Esophagus muscularis mucosa (tissue), 4 donors: ENCODE measurements at regions not wholly inside any gene's neighbourhood (a gene's known extent, or its start where the extent isn't known, plus 50 kb on each side); places are given as distances from the start of the nearest gene placed in this dataset.

Experiments
- DNase-seq: peaks from one replicate; pipeline ENCODE4 v3.0.0-alpha.2; 2017; ENCODE audit errors: extremely low spot score
- H3K27ac ChIP-seq, 4 donors: fragments of 200-600 bp; sonication (generic); replicated peaks in 1 of 4; 1 replicate in 3 of 4; 2 replicates in 1 of 4; pipeline ENCODE4 v1.5.1; 2016 to 2019; ENCODE audit warnings: mild to moderate bottlenecking in 1 of 4
- H3K27me3 ChIP-seq, 4 donors: fragments of 200-600 bp; sonication (generic); one replicate each; pipeline versions ENCODE4 v1.5.1 to v1.6.0; 2016 to 2019
- H3K36me3 ChIP-seq, 4 donors: fragments of 200-600 bp; sonication (generic); one replicate each; pipeline ENCODE4 v1.5.1; 2016 to 2019
- H3K4me1 ChIP-seq, 4 donors: fragments of 200-600 bp; sonication (generic); one replicate each; pipeline ENCODE4 v1.5.1; 2016 to 2019
- H3K4me3 ChIP-seq, 4 donors: fragments of 200-600 bp; sonication (generic); 1 replicate in 2 of 4; 2 replicates in 2 of 4; pipeline ENCODE4 v1.5.1; 2016 to 2019; ENCODE audit warnings: mild to moderate bottlenecking in 4 of 4, moderate library complexity in 1 of 4
- H3K9me3 ChIP-seq, 4 donors: fragments of 200-600 bp; sonication (generic); 1 replicate in 3 of 4; 2 replicates in 1 of 4; pipeline ENCODE4 v1.5.1; 2016 to 2019
- EP300 ChIP-seq: sonication (generic); formaldehyde crosslinking; IDR thresholded peaks from one replicate; pipeline ENCODE4 v1.6.1; 2017; ENCODE audit warnings: antibody characterized with exemption
- POLR2A ChIP-seq: fragments of 450-650 bp; IDR thresholded peaks from one replicate; pipeline ENCODE4 v1.6.1; 2017; ENCODE audit warnings: antibody characterized with exemption, moderate library complexity, mild to moderate bottlenecking, low read depth
- POLR2AphosphoS5 ChIP-seq, 2 donors: sonication (generic); formaldehyde crosslinking; IDR thresholded peaks; one replicate each; pipeline ENCODE4 v1.6.1; 2017; ENCODE audit warnings: antibody characterized with exemption in 2 of 2
- WGBS: methylation state at CpG from one replicate; pipeline ENCODE4 v1.1.5; 2018; 5-methylcytosine and 5-hydroxymethylcytosine counted together
- intact Hi-C: fragments of 100-400 bp; cut with DNase I; formaldehyde crosslinking; loops from one replicate; pipeline ENCODE4 v1.15.1; 2023
- TF ChIP-seq, protein P1 (sequence below), 3 experiments: fragments of 200-600 bp in 2 of 3; fragments of 450-650 bp in 1 of 3; sonication (generic) in 2 of 3; IDR thresholded peaks; one replicate each; pipeline ENCODE4 v1.5.1; 2017 to 2019; ENCODE audit warnings: antibody characterized with exemption in 3 of 3, mild to moderate bottlenecking in 2 of 3, moderate library complexity in 1 of 3

DNA sequence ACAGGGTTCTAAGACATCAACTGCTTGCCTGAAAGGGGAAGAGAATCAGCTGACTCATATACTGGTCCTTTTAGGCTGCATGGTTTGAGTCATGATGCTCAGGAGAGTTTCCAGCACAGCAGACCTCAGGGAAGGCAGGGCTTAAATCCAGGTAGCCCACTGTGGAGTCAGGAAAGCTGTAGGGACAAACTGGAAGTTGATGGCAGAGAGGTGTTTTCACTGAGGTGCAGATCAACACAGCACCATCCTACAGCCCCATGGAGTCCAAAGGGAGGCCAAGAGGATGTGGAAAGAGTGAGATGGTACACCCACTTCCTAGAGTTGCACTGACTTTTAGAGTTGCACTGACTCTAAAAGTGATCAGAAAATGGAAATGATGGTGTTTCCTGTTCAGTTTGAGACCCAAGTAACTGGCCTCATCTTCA, 252.4 kb upstream of the DUSP10 start:
- no peaks in the 10 kb centered on the region for H3K9me3 ChIP-seq
- no peaks in the 10 kb centered on the region for H3K36me3 ChIP-seq
- no peaks in the 10 kb centered on the region for H3K27me3 ChIP-seq
- intact Hi-C loops: no loop called here
- peak; percentile 50 for DNase-seq
- H3K4me3 ChIP-seq: no peak overlapping the region
- TF ChIP-seq, protein P1, sequence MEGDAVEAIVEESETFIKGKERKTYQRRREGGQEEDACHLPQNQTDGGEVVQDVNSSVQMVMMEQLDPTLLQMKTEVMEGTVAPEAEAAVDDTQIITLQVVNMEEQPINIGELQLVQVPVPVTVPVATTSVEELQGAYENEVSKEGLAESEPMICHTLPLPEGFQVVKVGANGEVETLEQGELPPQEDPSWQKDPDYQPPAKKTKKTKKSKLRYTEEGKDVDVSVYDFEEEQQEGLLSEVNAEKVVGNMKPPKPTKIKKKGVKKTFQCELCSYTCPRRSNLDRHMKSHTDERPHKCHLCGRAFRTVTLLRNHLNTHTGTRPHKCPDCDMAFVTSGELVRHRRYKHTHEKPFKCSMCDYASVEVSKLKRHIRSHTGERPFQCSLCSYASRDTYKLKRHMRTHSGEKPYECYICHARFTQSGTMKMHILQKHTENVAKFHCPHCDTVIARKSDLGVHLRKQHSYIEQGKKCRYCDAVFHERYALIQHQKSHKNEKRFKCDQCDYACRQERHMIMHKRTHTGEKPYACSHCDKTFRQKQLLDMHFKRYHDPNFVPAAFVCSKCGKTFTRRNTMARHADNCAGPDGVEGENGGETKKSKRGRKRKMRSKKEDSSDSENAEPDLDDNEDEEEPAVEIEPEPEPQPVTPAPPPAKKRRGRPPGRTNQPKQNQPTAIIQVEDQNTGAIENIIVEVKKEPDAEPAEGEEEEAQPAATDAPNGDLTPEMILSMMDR (IDR thresholded peaks at IDR 0.05): no peak
- TF ChIP-seq POLR2A (no peak), EP300 (no peak), POLR2AphosphoS5 (IDR thresholded peaks at IDR 0.05) (no peak)
- H3K4me1 ChIP-seq: peaks cover 0 to 7% (median 4%) of the 10 kb centered on the region in 4 donors
- H3K27ac ChIP-seq: no peak overlapping the region

DNA sequence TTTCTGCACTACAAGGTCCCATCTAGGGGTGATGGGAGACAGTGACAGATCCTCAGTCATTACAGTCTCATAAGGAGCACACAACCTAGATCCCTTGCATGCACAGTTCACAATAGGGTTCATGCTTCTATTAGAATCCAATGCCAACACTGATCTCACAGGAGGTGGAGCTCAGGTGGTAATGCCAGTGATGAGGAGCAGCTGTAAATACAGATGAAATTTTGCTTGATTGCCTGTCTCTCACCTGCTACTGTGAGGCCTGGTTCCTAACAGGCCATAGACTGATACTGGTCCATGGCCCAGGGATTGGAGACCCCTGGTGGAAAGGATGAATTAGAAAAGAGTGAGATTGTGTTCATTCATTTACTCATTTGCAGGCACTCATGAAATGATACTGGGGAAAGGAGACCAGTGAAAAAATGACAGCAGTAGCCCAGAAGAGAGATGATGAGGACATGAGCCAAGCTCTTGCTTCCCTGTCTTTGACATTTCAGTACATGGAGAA, 251.6 kb upstream of the DUSP10 start:
- TF ChIP-seq, protein P1 (IDR thresholded peaks at IDR 0.05): no peak
- no peak for TF ChIP-seq POLR2AphosphoS5 (IDR thresholded peaks at IDR 0.05)
- TF ChIP-seq POLR2A: no peak
- TF ChIP-seq EP300: no peak
- DNase-seq: peak; percentile 66
- Histone ChIP-seq H3K4me3 (no peak overlapping the region), H3K27me3 (no peaks in the 10 kb centered on the region), H3K36me3 (no peaks in the 10 kb centered on the region), H3K27ac (no peak overlapping the region), H3K4me1 (peaks cover 0 to 7% (median 4%) of the 10 kb centered on the region in 4 donors), H3K9me3 (no peaks in the 10 kb centered on the region)
- intact Hi-C loops: no loop called here

DNA sequence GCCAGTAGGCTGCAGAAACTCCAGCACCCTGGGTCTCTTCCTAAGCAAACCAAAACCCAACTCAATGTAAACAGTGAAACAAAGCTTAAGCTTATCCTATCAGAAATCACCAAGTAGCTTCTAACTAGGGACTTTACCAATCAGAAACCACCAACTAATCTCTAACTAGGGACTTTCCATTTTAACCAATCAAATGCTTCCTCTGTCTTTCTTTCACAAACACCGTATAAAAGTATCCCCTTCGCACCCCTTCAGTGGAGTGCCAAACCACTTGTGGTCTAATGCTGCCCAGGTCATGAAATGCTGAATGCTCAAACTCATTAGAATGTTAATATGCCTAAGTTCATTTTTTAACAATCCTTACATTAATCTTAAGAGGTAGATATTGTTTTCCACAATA, 250.5 kb upstream of the DUSP10 start:
- H3K9me3 ChIP-seq: no peaks in the 10 kb centered on the region
- TF ChIP-seq, protein P1 (IDR thresholded peaks at IDR 0.05): no peak
- no peak for TF ChIP-seq EP300
- TF ChIP-seq POLR2AphosphoS5 (IDR thresholded peaks at IDR 0.05): no peak
- no peak for TF ChIP-seq POLR2A
- intact Hi-C loops: no loop called here
- peaks cover 0 to 5% (median 4%) of the 10 kb centered on the region in 4 donors for H3K4me1 ChIP-seq
- H3K27me3 ChIP-seq: no peaks in the 10 kb centered on the region
- WGBS: 98% methylated on average over 2 of the region's 2 CpGs
- no peak overlapping the region for H3K27ac ChIP-seq
- H3K36me3 ChIP-seq: no peaks in the 10 kb centered on the region
- no peak for DNase-seq
- no peak overlapping the region for H3K4me3 ChIP-seq

DNA sequence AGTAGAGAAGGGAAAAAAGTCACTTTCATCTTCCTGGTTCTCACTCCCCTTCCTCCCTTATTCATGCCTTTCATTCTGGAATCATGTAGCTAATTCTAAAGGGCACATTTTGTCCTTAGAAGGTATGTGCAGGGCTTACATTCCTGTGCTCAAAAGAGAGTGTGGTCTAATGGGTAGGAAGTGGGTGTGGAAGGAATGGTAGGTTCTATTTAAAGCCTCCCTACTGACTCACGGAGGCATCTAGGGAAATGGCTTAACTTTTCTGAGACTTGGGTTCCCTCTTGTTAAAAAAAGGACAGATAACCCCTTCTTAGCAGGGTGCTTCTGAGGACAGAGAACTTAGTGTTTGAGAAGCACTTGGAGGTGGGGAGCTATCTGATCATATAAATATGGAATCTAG, 249.3 kb upstream of the DUSP10 start:
- intact Hi-C loops: no loop called here

More for the DNA sequence above, 249.3 kb upstream of the DUSP10 start:
- DNase-seq: peak; percentile 42
- Histone ChIP-seq H3K4me3 (no peak overlapping the region), H3K36me3 (no peaks in the 10 kb centered on the region), H3K27me3 (no peaks in the 10 kb centered on the region), H3K9me3 (no peaks in the 10 kb centered on the region), H3K27ac (no peak overlapping the region), H3K4me1 (peaks cover 0 to 5% (median 2%) of the 10 kb centered on the region in 4 donors)
- WGBS: 35% methylated on average over 1 of the region's 1 CpG
- no peak for TF ChIP-seq POLR2AphosphoS5 (IDR thresholded peaks at IDR 0.05)
- TF ChIP-seq, protein P1 (IDR thresholded peaks at IDR 0.05): no peak
- TF ChIP-seq POLR2A: no peak
- no peak for TF ChIP-seq EP300
